SW 1271 (cell line): ENCODE measurements at regions not wholly inside any gene's neighbourhood (a gene's known extent, or its start where the extent isn't known, plus 50 kb on each side); places are given as distances from the start of the nearest gene placed in this dataset.

ENCODE experiments used
- DNase-seq, 2 experiments: peaks; one replicate each; lab custom pipeline; 2025; lab: John Stamatoyannopoulos, UW

DNA sequence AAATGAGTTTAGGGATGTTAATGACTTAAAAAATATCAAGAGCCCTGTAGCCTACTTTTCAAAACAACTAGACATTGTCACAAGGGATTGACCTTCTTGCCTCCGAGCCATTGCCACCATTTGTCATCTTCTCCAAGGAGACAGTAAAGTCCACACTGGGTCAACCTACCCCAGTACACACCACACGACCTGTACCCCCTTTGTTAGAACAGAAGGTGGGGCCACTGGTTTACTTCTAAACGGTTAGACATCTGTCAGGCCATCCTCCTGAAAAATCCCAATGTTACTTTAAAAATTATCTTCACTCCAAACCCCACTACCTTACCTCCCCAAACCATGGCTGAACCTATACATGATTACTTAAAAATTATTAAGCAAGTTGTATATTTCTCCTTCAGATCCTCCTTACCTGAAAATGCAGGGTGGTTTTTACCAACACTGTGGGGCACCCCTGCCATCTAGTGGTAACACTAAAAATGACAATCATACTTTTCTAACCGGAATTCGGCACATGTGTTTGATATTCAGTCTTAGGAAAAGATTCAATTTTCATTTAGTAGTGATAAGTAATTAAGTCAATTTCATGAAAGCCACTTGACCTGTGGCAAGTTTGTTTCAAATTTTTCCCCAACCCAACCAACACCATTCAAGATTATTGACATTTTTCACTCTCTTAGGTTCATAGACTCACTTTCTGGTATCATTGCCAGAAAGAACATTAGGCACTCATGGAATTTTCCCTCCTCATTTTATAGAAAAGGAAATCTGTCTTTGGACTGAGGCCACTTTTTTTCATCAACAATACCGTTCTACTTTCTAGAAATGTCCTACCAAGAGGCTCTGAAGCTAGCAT lies 265.3 kb upstream of the PKDCC start:
- peak in 1 of 2 experiments; percentile 44 for DNase-seq

DNA sequence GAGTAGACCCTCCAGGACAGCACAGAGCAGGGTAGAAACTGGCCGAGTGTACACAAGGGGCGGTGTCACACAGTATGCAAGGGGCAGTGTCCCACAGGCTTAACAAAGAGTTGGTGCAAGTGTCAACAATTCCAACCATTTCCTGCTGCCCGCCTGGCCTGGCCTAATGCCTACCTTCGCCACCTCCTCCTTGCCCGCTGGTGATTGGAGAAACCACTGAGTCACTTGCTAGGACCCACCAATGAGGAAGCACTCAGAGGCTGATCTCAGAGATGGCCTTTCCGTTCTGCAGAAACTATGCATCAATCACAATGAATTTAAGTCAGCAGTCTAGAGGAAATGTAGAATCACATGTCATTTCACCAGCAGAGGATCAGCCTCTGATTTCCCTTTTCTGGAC lies 263.3 kb upstream of the PKDCC start:
- no peak for DNase-seq

GRCh38 chr2:41785251-41786022 lies 262.4 kb upstream of the PKDCC start:
- DNase-seq = no peak

- DNase-seq = no peak
These were observed 256.3 kb upstream of the PKDCC start for GRCh38 chr2:41791523-41791922.

DNA sequence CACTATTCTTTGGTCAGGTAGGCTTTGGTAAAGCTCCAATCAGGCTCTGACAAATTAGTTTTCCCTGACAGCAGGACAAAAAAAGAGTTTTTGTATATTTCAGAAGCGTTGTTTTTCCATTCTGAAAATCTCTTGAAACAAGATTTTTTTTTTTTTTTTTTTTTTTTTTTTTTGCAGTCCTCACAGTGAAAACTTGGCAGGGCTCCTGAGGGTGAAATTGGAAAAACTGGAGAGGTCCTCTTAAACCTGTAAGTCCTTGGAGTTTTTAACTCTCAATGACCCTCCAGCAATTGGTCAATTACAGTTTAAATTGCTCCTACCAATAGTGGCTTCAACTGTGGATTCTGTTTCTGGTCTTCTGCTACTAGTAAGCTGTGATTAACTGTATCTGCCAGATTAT lies 244.5 kb upstream of the PKDCC start:
- DNase-seq = no peak

DNA sequence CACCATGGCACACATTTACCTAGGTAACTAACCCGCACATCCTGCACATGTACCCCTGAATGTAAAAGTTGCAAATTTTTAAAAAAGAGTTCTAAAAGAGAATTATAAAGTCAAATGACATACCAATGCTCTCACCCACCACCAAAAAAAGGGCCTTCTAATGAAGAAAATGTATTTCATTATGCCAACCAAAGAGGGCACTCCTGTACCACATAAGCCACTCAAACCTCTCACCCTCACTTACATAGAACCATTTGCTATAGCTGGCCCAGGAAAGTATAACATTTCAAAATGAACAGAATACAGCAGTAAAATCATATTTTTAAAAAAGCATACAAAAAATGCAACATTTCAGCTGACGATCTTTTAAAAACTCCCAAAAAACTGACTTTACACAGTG lies 241.5 kb upstream of the PKDCC start:
- DNase-seq = no peak

GRCh38 chr2:41821167-41821566 lies 226.7 kb upstream of the PKDCC start:
- no peak for DNase-seq

DNA sequence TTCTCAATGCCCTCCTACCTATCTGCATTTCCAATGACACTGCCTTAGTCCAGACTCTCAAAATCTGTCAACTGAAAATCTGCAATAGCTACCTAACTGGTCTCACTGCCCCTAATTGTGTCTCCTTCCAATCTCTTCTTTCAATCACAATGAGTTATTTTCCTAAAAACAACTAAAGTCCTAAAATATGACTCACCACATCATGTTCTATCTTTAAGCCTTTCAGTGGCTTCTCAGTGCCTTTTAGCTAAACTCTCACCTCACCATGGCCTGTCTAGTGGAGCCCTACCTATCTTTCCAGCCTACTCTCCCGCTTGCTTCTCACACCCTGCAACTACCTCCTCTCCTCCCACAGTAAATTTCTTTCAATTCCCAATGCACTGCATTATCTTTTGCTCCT lies 220.9 kb upstream of the PKDCC start:
- no peak for DNase-seq

- no peak for DNase-seq
These were observed 220.4 kb upstream of the PKDCC start for GRCh38 chr2:41827354-41827971.

- no peak for DNase-seq
These were observed 219.7 kb upstream of the PKDCC start for GRCh38 chr2:41828052-41828643.

DNA sequence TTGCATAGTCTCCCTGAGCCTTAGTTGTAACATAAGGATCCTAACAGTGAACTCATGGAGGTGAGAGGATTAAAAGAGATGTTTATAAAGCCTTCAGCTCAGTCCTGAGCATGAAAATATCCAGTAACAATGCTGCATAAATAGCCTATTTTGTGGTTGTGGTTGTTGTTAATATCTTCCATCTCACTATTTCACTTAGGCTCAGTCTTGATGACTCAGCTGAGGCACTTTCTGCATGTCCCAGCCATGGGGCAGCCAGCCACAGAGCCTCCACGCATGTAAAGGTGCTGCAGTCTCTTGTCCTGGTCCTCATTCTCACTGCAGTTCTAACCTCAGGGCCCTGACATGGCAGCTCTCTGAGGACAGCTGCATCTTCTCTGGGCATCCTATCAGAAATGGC lies 218.8 kb upstream of the PKDCC start:
- no peak for DNase-seq

GRCh38 chr2:41830600-41830999 lies 217.2 kb upstream of the PKDCC start:
- no peak for DNase-seq

DNA sequence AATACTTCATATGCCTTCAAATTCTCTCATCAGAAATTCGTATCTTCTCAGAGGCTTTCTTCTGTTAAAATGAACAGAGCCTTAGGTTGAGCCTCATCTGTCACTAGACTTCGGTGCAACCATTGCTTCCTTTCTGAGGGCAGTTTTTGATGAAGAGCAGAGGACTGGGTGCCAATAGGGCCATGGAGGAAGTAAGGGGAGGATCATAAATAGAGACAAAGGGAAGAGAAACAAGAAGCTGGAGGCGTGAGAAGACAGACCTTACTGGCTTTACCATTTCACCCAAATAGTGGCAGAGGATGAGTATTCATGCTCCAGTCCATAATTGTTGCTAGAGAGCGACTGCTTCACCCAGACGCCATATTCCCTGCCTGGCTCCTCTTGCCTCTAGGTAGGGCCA lies 215.6 kb upstream of the PKDCC start:
- no peak for DNase-seq

GRCh38 chr2:41835401-41835800 lies 212.4 kb upstream of the PKDCC start:
- DNase-seq = no peak

- no peak for DNase-seq
These were observed 210.9 kb upstream of the PKDCC start for GRCh38 chr2:41836948-41837347.

DNA sequence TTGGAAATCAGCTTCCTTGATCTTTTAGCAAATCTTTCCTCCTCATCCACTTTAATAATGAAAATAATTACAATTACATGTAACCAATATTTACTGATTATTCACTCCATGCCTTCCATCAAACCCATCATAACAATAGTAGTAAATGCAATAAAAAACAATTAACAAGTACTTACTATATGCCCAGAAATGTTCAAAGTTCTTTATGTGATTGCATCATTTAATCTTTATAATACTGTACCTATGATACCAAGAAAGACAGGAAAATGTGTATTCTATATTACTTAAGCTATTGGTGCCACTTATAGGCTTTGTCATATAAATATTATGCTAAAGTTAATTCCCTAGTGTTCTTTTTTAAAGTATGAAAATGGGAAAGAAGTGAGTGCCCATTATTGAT lies 210.2 kb upstream of the PKDCC start:
- DNase-seq = no peak

- DNase-seq = peak; percentile 96 to 98
These were observed 206.9 kb upstream of the PKDCC start for GRCh38 chr2:41840702-41841551.

GRCh38 chr2:41846962-41847361 lies 200.9 kb upstream of the PKDCC start:
- DNase-seq = no peak

DNA sequence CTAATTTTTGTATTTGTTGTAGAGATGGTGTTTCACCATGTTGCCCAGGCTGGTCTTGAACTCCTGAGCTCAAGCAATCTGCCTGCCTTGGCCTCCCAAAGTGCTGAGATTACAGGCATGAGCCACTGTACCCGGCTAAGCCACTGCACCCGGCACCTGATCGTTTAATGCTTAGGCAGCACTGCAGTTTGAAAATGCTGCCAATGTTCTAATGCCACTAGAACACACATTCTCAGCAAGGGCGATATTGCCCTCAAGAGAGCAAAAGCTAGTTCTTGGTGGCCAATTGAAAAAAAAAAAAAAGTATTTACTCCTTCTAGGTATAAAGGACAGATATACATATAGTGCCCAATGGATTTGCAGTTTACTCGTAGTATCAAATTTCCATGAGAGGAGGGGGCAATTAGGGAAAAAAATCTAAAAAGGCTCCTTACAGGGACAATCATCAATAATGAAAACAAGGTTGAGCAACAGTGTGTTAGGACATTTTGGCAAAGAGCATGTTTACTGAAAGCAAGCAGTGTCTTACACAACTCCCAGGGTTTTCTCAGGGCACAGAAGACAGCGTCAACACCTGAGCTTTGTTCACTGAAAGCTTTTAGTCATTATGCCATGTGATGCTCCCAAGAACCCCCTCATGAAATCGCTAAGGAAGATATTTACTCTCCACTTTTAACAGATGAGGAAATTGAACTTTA lies 199.9 kb upstream of the PKDCC start:
- DNase-seq = no peak

DNA sequence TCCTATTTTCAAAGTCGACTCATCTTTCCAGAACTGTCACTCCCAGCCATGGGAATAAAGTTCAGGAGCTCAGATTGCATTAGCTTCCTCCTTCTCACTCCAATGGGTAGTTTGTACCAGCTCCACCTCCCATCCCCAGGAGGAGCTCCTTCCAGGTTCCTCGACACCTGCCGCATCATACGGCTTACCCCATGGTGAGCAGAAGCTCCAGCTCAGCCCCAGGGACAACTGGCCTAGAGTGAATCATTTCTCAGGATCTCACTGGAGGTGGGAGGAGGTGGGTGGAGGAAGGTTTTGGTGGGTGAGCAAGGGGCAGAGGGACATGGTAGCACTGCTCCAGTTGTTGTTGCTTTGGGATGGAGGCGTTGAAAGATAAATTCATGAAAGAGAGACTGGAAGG lies 196.3 kb upstream of the PKDCC start:
- no peak for DNase-seq
